ENCODE measurements at regions not wholly inside any gene's neighbourhood (a gene's known extent, or its start where the extent isn't known, plus 50 kb on each side); places are given as distances from the start of the nearest gene placed in this dataset.

DNA sequence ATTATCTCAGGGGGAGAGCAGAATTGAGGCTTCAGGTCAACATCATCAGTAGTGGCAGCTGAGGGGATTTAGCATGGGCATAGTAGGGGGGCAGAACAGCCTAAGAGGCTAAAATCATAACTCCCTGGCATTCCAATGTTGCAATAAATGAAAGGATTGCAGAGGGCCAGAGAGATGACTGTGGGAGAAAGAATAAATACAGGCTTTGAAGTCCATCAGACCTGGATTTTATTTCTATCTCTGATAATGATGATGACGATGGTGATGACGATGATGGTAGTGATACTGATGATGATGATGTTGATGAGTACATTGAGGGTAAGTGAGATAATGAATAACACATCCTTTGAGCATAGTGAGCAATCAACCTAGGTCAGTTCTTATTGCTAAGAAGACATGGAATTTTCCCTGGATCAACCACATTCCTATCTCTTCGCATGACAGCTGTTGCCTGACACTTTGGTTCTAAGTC, 107.4 kb upstream of the CDH11 start:
- Histone ChIP-seq H3K4me1 (no peaks in the 10 kb centered on the region), H3K27ac (no peak overlapping the region), H3K36me3 (no peaks in the 10 kb centered on the region), H3K27me3 (no peaks in the 10 kb centered on the region), H3K4me3 (no peak overlapping the region), H3K9me3 (no peaks in the 10 kb centered on the region)
- no peak for DNase-seq
- intact Hi-C loops (cut with DNase I), result no loop called here
- TF ChIP-seq POLR2AphosphoS5 (IDR thresholded peaks at IDR 0.05), result no peak
- TF ChIP-seq POLR2A (IDR thresholded peaks at IDR 0.05), result no peak
- WGBS, 2 donors, result 89 to 92% methylated on average over 3 of the region's 3 CpGs

DNA sequence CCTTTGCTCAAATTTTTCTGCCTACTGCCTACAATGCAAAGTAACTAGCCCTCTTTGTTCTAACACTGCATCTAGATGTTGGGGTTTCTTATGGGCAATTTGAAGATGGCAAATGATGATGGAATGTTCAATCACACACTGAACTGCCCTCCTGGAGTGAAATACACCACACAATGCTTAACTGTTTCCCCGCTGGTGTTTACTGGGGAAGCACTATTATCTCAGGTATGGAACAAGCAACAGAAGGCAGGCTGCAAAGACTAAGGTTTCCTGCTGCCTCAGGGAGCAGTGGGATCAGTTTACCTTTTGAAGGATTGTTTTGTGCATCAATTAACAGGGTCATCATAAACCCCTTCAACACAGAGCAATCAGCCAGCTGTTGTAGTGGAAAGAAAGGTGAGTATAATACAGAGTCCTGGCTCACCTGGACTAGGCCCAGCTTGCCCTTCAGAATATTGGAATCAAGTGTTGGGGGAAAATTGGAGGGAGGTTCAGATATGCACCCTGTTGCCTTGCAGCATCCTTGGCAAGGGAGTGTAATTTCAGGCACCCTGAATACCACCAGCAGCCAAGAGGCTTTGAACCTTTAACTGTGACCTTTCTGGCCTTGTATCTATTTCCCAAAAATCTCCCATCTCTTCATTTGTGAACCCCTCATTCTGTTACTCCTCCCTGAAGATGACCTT, 105.4 kb upstream of the CDH11 start:
- Histone ChIP-seq H3K9me3 (no peaks in the 10 kb centered on the region), H3K27ac (no peak overlapping the region), H3K36me3 (no peaks in the 10 kb centered on the region), H3K4me1 (no peaks in the 10 kb centered on the region), H3K27me3 (no peaks in the 10 kb centered on the region), H3K4me3 (no peak overlapping the region)
- WGBS, 2 donors, result 84 to 89% methylated on average over 1 of the region's 1 CpG
- intact Hi-C loops (cut with DNase I), result no loop called here
- no peak for DNase-seq
- TF ChIP-seq, protein P1, sequence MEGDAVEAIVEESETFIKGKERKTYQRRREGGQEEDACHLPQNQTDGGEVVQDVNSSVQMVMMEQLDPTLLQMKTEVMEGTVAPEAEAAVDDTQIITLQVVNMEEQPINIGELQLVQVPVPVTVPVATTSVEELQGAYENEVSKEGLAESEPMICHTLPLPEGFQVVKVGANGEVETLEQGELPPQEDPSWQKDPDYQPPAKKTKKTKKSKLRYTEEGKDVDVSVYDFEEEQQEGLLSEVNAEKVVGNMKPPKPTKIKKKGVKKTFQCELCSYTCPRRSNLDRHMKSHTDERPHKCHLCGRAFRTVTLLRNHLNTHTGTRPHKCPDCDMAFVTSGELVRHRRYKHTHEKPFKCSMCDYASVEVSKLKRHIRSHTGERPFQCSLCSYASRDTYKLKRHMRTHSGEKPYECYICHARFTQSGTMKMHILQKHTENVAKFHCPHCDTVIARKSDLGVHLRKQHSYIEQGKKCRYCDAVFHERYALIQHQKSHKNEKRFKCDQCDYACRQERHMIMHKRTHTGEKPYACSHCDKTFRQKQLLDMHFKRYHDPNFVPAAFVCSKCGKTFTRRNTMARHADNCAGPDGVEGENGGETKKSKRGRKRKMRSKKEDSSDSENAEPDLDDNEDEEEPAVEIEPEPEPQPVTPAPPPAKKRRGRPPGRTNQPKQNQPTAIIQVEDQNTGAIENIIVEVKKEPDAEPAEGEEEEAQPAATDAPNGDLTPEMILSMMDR (IDR thresholded peaks at IDR 0.05), result no peak
- TF ChIP-seq EP300 (IDR thresholded peaks at IDR 0.05), result no peak
- TF ChIP-seq POLR2A (IDR thresholded peaks at IDR 0.05), result no peak
- no peak for TF ChIP-seq POLR2AphosphoS5 (IDR thresholded peaks at IDR 0.05)

DNA sequence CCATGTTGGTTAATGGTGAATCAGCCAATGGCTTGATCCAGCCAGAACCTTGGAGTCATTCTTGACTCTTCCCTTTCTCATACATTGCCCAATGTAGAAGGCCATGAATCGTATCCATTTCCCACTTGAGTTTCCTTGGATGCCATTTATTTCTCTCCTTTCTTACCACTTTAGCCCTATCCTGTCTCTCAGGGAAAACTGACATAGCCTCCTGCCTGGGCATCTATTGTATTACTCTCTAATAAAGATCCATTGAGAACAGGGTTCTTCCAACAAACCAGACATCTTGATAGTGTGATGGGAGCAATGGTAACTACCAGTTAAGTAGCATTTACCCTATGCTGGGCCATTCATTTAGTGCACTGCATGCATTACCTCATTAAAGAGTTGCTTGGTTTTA, 104.2 kb upstream of the CDH11 start:
- H3K9me3 ChIP-seq, result no peaks in the 10 kb centered on the region
- DNase-seq, result no peak

DNA sequence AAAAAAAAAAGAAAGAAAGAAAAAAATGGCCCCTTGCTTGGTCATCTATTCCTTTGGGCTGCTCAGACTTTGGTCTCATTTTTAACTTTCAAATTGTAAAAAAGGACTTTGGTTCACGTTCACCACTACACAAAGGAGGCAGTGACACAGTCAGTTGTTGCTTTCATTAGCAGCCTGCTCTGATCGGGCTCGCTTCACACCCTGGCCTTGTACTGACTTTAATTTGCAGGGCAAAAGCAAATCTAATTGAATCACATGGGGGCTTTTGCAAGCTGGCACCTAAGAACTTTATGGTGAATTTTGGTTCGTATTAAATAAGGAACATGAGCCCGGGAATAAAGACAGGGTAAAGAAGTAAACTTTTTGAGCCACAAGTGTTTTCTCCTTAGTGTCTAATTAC, 103.6 kb upstream of the CDH11 start:
- 80 to 87% methylated on average over 5 of the region's 5 CpGs for WGBS, 2 donors

More for the DNA sequence above, 104.2 kb upstream of the CDH11 start:
- Histone ChIP-seq H3K36me3 (no peaks in the 10 kb centered on the region), H3K4me3 (no peak overlapping the region), H3K27me3 (no peaks in the 10 kb centered on the region), H3K4me1 (no peaks in the 10 kb centered on the region), H3K27ac (no peak overlapping the region)
- WGBS, 2 donors, result 88 to 90% methylated on average over 1 of the region's 1 CpG
- intact Hi-C loops (cut with DNase I), result no loop called here
- TF ChIP-seq POLR2A (IDR thresholded peaks at IDR 0.05) (no peak), POLR2AphosphoS5 (IDR thresholded peaks at IDR 0.05) (no peak), EP300 (IDR thresholded peaks at IDR 0.05) (no peak)
- TF ChIP-seq, protein P1 (IDR thresholded peaks at IDR 0.05), result no peak

DNA sequence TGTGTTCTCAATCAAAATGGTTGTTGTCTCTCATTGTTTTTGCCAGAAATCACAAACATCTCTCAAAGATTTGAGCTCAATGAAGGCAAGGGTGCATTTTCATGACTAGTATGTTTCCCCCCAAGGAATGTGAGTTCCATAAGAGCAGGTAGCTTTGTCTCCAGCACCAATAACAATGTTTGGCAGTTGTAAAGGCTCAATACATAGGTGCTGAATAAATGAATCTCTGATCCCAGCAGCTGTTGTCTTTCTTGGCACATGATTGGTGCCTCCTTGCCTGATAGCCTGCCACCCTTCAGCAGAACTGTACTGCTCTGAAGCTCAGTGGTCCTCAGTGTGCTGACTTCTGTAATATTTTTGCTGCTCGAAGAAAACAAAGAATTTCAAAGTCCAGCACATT, 103.1 kb upstream of the CDH11 start:
- TF ChIP-seq POLR2AphosphoS5 (IDR thresholded peaks at IDR 0.05) (no peak), POLR2A (IDR thresholded peaks at IDR 0.05) (no peak), EP300 (IDR thresholded peaks at IDR 0.05) (no peak)
- TF ChIP-seq, protein P1 (IDR thresholded peaks at IDR 0.05), result no peak
- Histone ChIP-seq H3K27me3 (no peaks in the 10 kb centered on the region), H3K9me3 (no peaks in the 10 kb centered on the region), H3K4me1 (no peaks in the 10 kb centered on the region), H3K4me3 (no peak overlapping the region), H3K27ac (no peak overlapping the region), H3K36me3 (no peaks in the 10 kb centered on the region)
- WGBS, 2 donors, result 73 to 81% methylated on average over 1 of the region's 1 CpG
- DNase-seq, result no peak
- intact Hi-C loops (cut with DNase I), result no loop called here

More for the DNA sequence above, 103.6 kb upstream of the CDH11 start:
- DNase-seq, result no peak
- Histone ChIP-seq H3K36me3 (no peaks in the 10 kb centered on the region), H3K27ac (no peak overlapping the region), H3K4me3 (no peak overlapping the region), H3K4me1 (no peaks in the 10 kb centered on the region), H3K27me3 (no peaks in the 10 kb centered on the region), H3K9me3 (no peaks in the 10 kb centered on the region)
- intact Hi-C loops (cut with DNase I), result no loop called here
- TF ChIP-seq POLR2A (IDR thresholded peaks at IDR 0.05) (no peak), POLR2AphosphoS5 (IDR thresholded peaks at IDR 0.05) (no peak), EP300 (IDR thresholded peaks at IDR 0.05) (no peak)
- TF ChIP-seq, protein P1 (IDR thresholded peaks at IDR 0.05), result no peak
